D721Med (cell line): ENCODE measurements at regions not wholly inside any gene's neighbourhood (a gene's known extent, or its start where the extent isn't known, plus 50 kb on each side); places are given as distances from the start of the nearest gene placed in this dataset.

Experiments used
- DNase-seq: peaks from one replicate; pipeline ENCODE4 v3.0.0; 2011; ENCODE audit warnings: low spot score; ENCODE audit not compliant: insufficient read length
- FAIRE-seq: peaks from 2 replicates; lab custom pipeline; 2011; peaks lifted over from hg19 to GRCh38; lab: Jason Lieb, UNC
- CTCF ChIP-seq: IDR thresholded peaks from 2 replicates; pipeline ENCODE4 v1.5.1; 2012; ENCODE audit warnings: mild to moderate bottlenecking, control low read depth; ENCODE audit not compliant: insufficient read depth; ENCODE audit errors: missing control alignments

GRCh38 chr6:21332660-21333059 lies 260.9 kb upstream of the SOX4 start:
- no peak for TF ChIP-seq CTCF
- no peak for FAIRE-seq
- no peak for DNase-seq

GRCh38 chr6:21333715-21334114 lies 259.8 kb upstream of the SOX4 start:
- DNase-seq: no peak
- FAIRE-seq: no peak
- no peak for TF ChIP-seq CTCF

- TF ChIP-seq CTCF: no peak
- no peak for DNase-seq
- FAIRE-seq: no peak
Measured at GRCh38 chr6:21334651-21335050, 258.9 kb upstream of the SOX4 start.

- no peak for TF ChIP-seq CTCF
- no peak for DNase-seq
- FAIRE-seq: no peak
Measured at GRCh38 chr6:21335591-21335990, 258.0 kb upstream of the SOX4 start.

GRCh38 chr6:21337263-21337662 lies 256.3 kb upstream of the SOX4 start:
- TF ChIP-seq CTCF: no peak
- no peak for FAIRE-seq
- DNase-seq: no peak

DNA sequence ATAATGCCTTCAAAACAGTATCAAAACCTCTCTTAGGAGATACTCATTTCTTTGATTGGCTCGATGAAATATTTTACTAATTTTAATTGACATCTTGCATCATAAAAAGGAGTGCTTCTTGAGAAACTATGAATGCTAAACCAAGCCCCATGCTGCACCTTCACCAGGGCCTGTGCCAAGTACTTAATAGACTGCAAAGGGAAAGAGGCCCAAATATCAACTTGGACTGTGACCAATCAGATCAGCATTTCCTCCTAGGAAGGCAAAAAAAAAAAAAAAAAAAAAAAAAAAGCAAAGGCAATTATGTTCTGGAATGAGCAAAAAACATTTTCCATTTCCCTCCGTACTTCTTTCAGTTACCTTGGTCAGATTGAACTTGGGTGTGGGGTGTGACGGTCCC lies 253.0 kb upstream of the SOX4 start:
- no peak for FAIRE-seq
- no peak for TF ChIP-seq CTCF
- no peak for DNase-seq

- no peak for FAIRE-seq
- no peak for TF ChIP-seq CTCF
- no peak for DNase-seq
Measured at GRCh38 chr6:21341910-21342309, 251.6 kb upstream of the SOX4 start.
